Neural progenitor cell (in vitro differentiated cells): ENCODE measurements at regions not wholly inside any gene's neighbourhood (a gene's known extent, or its start where the extent isn't known, plus 50 kb on each side); places are given as distances from the start of the nearest gene placed in this dataset.

ENCODE experiments used
- DNase-seq: peaks from one replicate; pipeline ENCODE4 v3.0.0-alpha.2; 2016; ENCODE audit warnings: low spot score
- H2AFZ ChIP-seq: fragments of 200-600 bp; sonication (generic); replicated peaks from 2 replicates; pipeline ENCODE4 v1.6.1; 2016; ENCODE audit warnings: antibody characterized with exemption
- H3F3A ChIP-seq: fragments of 200-600 bp; sonication (generic); 2 replicates; pipeline ENCODE4 v1.6.1; 2016; ENCODE audit warnings: antibody characterized with exemption, low read depth
- H3K27ac ChIP-seq: fragments of 200-600 bp; sonication (generic); 2 replicates; pipeline ENCODE4 v1.5.1; 2016; ENCODE audit warnings: mild to moderate bottlenecking
- H3K27me3 ChIP-seq: fragments of 200-600 bp; sonication (generic); 2 replicates; pipeline ENCODE4 v1.6.1; 2016; ENCODE audit warnings: mild to moderate bottlenecking, moderate library complexity
- H3K36me3 ChIP-seq: fragments of 200-600 bp; sonication (generic); 2 replicates; pipeline ENCODE4 v1.5.1; 2016
- H3K4me1 ChIP-seq: fragments of 200-600 bp; sonication (generic); 2 replicates; pipeline ENCODE4 v1.6.1; 2016; ENCODE audit warnings: mixed run types
- H3K4me2 ChIP-seq: fragments of 200-600 bp; sonication (generic); 2 replicates; pipeline ENCODE4 v1.6.1; 2016
- H3K4me3 ChIP-seq: fragments of 200-600 bp; sonication (generic); 2 replicates; pipeline ENCODE4 v1.5.1; 2016
- H3K79me2 ChIP-seq: fragments of 200-600 bp; sonication (generic); 2 replicates; pipeline ENCODE4 v1.6.1; 2016; ENCODE audit warnings: low read depth
- H3K9ac ChIP-seq: fragments of 200-600 bp; sonication (generic); 2 replicates; pipeline ENCODE4 v1.6.1; 2016
- H3K9me3 ChIP-seq: fragments of 200-600 bp; sonication (generic); 2 replicates; pipeline ENCODE4 v1.5.1; 2016; ENCODE audit warnings: low read depth
- H4K20me1 ChIP-seq: fragments of 200-600 bp; sonication (generic); 2 replicates; pipeline ENCODE4 v1.6.1; 2016; ENCODE audit warnings: low read depth
- H3K27ac Mint-ChIP-seq: 3 replicates; pipeline ENCODE4 v1.8.0; 2021; ENCODE audit warnings: mixed read lengths
- H3K27me3 Mint-ChIP-seq: 2 replicates; pipeline ENCODE4 v1.8.0; 2022; ENCODE audit warnings: low read depth, mild to moderate bottlenecking, inconsistent platforms, moderate library complexity, mixed read lengths; ENCODE audit not compliant: insufficient read depth
- H3K36me3 Mint-ChIP-seq: 3 replicates; pipeline ENCODE4 v1.8.0; 2021; ENCODE audit warnings: mixed read lengths
- H3K4me1 Mint-ChIP-seq: 3 replicates; pipeline ENCODE4 v1.8.0; 2021; ENCODE audit warnings: mixed read lengths
- H3K4me3 Mint-ChIP-seq: 3 replicates; pipeline ENCODE4 v1.8.0; 2021; ENCODE audit warnings: mild to moderate bottlenecking, moderate library complexity, mixed read lengths
- H3K9me3 Mint-ChIP-seq: 3 replicates; pipeline ENCODE4 v1.8.0; 2020; ENCODE audit warnings: mixed read lengths
- EZH2 ChIP-seq: fragments of 200-600 bp; sonication (generic); IDR thresholded peaks from 2 replicates; pipeline ENCODE4 v1.6.1; 2017; ENCODE audit warnings: antibody characterized with exemption, mild to moderate bottlenecking, moderate library complexity
- EZH2phosphoT487 ChIP-seq: fragments of 200-600 bp; sonication (generic); IDR thresholded peaks from 2 replicates; pipeline ENCODE4 v1.6.1; 2017; ENCODE audit warnings: antibody characterized with exemption
- TF ChIP-seq, protein P1 (sequence below): fragments of 200-600 bp; sonication (generic); IDR thresholded peaks from 2 replicates; pipeline ENCODE4 v1.5.1; 2017; ENCODE audit warnings: antibody characterized with exemption, mild to moderate bottlenecking

DNA sequence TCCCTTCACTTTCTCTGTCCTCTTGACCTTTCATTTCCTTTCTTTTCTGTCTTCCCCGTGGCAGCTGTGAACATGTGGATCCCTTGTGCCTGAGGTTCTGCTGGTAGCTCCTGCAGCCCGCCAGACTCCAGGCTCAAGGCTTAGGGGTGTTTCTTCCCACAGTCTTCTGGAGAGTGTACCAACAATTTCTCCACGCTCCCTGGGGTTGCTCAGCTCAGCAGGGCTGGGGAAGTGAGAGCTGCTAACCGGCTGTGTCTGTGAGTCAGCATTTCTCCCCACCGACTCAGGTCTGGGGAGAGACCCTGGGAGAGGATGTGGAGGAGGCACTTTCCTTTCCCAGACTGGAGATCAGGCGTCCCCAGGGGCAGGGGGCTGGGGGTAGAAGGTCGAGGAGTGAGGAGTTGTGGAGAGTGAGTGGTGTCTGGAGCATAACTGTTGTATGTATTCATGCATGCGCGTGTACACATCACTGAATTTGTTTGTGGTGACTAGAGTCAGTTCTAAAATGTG is 193.6 kb downstream of the KCNRG start:
- H3K27me3 Mint-ChIP-seq: no peaks in the 10 kb centered on the region
- Histone ChIP-seq H3K4me3 (no peak overlapping the region), H3F3A (no peaks in the 10 kb centered on the region), H4K20me1 (no peaks in the 10 kb centered on the region), H3K36me3 (peaks cover 9% of the 10 kb centered on the region), H3K4me2 (peak overlapping the region; percentile 33), H3K4me1 (peaks cover 8% of the 10 kb centered on the region), H2AFZ (peak overlapping the region; percentile 46), H3K9ac (no peak overlapping the region), H3K27me3 (no peaks in the 10 kb centered on the region), H3K9me3 (no peaks in the 10 kb centered on the region), H3K79me2 (peaks cover 3% of the 10 kb centered on the region), H3K27ac (no peak overlapping the region)
- no peak for TF ChIP-seq EZH2phosphoT487
- TF ChIP-seq, protein P1, sequence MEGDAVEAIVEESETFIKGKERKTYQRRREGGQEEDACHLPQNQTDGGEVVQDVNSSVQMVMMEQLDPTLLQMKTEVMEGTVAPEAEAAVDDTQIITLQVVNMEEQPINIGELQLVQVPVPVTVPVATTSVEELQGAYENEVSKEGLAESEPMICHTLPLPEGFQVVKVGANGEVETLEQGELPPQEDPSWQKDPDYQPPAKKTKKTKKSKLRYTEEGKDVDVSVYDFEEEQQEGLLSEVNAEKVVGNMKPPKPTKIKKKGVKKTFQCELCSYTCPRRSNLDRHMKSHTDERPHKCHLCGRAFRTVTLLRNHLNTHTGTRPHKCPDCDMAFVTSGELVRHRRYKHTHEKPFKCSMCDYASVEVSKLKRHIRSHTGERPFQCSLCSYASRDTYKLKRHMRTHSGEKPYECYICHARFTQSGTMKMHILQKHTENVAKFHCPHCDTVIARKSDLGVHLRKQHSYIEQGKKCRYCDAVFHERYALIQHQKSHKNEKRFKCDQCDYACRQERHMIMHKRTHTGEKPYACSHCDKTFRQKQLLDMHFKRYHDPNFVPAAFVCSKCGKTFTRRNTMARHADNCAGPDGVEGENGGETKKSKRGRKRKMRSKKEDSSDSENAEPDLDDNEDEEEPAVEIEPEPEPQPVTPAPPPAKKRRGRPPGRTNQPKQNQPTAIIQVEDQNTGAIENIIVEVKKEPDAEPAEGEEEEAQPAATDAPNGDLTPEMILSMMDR: no peak
- no peak for TF ChIP-seq EZH2
- H3K4me3 Mint-ChIP-seq: peak overlapping the region; percentile 28
- DNase-seq: peak; percentile 42
- no peaks in the 10 kb centered on the region for H3K36me3 Mint-ChIP-seq
- H3K9me3 Mint-ChIP-seq: peaks cover 8% of the 10 kb centered on the region
- peaks cover 16% of the 10 kb centered on the region for H3K4me1 Mint-ChIP-seq
- peak overlapping the region; percentile 97 for H3K27ac Mint-ChIP-seq

DNA sequence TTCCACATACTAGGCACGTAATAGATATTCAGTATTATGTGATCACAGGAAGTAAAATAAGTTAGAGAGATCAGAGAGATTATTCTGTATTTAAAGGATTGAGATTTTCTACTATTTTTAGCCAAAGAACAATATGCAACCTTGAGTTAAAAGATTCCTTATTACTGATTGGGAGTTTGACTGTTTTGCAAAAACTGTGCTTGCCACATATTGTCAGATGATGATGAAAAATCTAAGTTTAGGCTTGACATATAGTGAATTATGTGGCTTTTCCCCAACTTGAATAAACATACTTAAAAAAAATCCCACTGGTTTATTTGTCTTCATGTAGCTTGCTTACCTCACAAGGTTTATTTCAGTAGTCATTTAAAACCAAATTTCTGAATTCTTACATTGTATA is 194.4 kb downstream of the KCNRG start:
- no peak overlapping the region for H2AFZ ChIP-seq
- H3K4me1 ChIP-seq: peaks cover 8% of the 10 kb centered on the region
- Mint-ChIP-seq H3K4me3 (no peak overlapping the region), H3K4me1 (peaks cover 16% of the 10 kb centered on the region), H3K27me3 (no peaks in the 10 kb centered on the region), H3K36me3 (no peaks in the 10 kb centered on the region), H3K9me3 (peaks cover 8% of the 10 kb centered on the region), H3K27ac (no peak overlapping the region)
- H3K36me3 ChIP-seq: peaks cover 11% of the 10 kb centered on the region
- H3K9ac ChIP-seq: no peak overlapping the region
- H3K9me3 ChIP-seq: no peaks in the 10 kb centered on the region
- no peak overlapping the region for H3K4me3 ChIP-seq
- no peak overlapping the region for H3K4me2 ChIP-seq
- H3K79me2 ChIP-seq: no peaks in the 10 kb centered on the region
- no peak overlapping the region for H3K27ac ChIP-seq
- TF ChIP-seq, protein P1: no peak
- TF ChIP-seq EZH2phosphoT487 (no peak), EZH2 (no peak)
- H3K27me3 ChIP-seq: no peaks in the 10 kb centered on the region
- no peaks in the 10 kb centered on the region for H4K20me1 ChIP-seq
- H3F3A ChIP-seq: no peaks in the 10 kb centered on the region
- DNase-seq: no peak

DNA sequence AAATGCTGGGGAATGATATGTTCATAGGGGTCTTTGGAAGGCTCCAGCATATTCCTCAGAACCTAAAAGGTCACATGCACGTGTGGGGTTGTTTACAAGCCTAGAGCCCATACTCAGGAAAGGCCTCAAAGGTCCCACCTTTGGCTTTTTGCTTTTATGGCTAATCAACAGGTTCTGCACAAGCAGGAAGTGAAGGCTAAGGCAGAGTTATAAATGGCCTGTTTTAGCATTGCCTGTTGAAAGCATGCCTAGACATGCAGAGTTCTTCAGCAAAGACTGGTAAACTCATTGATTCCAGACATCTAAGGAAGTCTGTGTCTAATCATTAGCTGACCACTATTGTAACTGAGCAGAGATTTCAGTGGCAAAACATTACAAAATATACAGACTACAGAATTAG is 198.3 kb downstream of the KCNRG start:
- Histone ChIP-seq H3K9me3 (peaks cover 9% of the 10 kb centered on the region), H3K27ac (no peak overlapping the region), H3F3A (no peaks in the 10 kb centered on the region), H3K4me2 (no peak overlapping the region), H3K4me1 (peaks cover 6% of the 10 kb centered on the region), H3K79me2 (no peaks in the 10 kb centered on the region), H4K20me1 (no peaks in the 10 kb centered on the region), H3K36me3 (peaks cover 18% of the 10 kb centered on the region), H3K9ac (no peak overlapping the region), H2AFZ (no peak overlapping the region), H3K4me3 (no peak overlapping the region), H3K27me3 (no peaks in the 10 kb centered on the region)
- peaks cover 12% of the 10 kb centered on the region for H3K4me1 Mint-ChIP-seq
- TF ChIP-seq, protein P1: no peak
- TF ChIP-seq EZH2 (no peak), EZH2phosphoT487 (no peak)
- DNase-seq: no peak
- H3K9me3 Mint-ChIP-seq: peaks cover 11% of the 10 kb centered on the region
- H3K4me3 Mint-ChIP-seq: no peak overlapping the region
- no peaks in the 10 kb centered on the region for H3K27me3 Mint-ChIP-seq
- no peak overlapping the region for H3K27ac Mint-ChIP-seq
- H3K36me3 Mint-ChIP-seq: no peaks in the 10 kb centered on the region
